H1 (cell line): ENCODE measurements at regions not wholly inside any gene's neighbourhood (a gene's known extent, or its start where the extent isn't known, plus 50 kb on each side); places are given as distances from the start of the nearest gene placed in this dataset.

ENCODE experiments used
- CTCF ChIA-PET: fragments of 300-600 bp; sonication (Branson Sonifier 250); formaldehyde crosslinking; loops from one replicate; lab custom pipeline; 2021; ENCODE audit not compliant: partially characterized antibody; lab: Charles Lee
- POLR2A ChIA-PET: fragments of 300-600 bp; sonication (Branson Sonifier 250); formaldehyde crosslinking; loops from one replicate; lab custom pipeline; 2021; ENCODE audit warnings: inconsistent platforms; ENCODE audit not compliant: partially characterized antibody; lab: Charles Lee
- DNase-seq, 2 experiments: peaks; one replicate each; pipeline versions ENCODE4 v3.0.0 to v3.0.0-alpha.2; 2010 to 2022; ENCODE audit warnings: low spot score in 2 of 2, low read depth in 1 of 2, mixed read lengths in 1 of 2
- FAIRE-seq: peaks from 2 replicates; lab custom pipeline; 2011; peaks lifted over from hg19 to GRCh38; lab: Jason Lieb, UNC
- H2AFZ ChIP-seq: 2 replicates; pipeline ENCODE4 v1.8.1; 2012; ENCODE audit warnings: low read length, inconsistent platforms
- H2AK5ac ChIP-seq: 2 replicates; pipeline ENCODE4 v1.6.1; 2013; ENCODE audit warnings: low read depth, low read length
- H2BK120ac ChIP-seq: replicated peaks from 2 replicates; pipeline ENCODE3; 2013; ENCODE audit warnings: low read depth, low read length, inconsistent platforms
- H2BK12ac ChIP-seq: 2 replicates; pipeline ENCODE4 v1.6.1; 2013; ENCODE audit warnings: low read depth, low read length
- H2BK15ac ChIP-seq: 2 replicates; pipeline ENCODE4 v1.6.1; 2013; ENCODE audit warnings: low read length
- H2BK20ac ChIP-seq: 2 replicates; pipeline ENCODE4 v1.6.1; 2013; ENCODE audit warnings: low read length
- H2BK5ac ChIP-seq: 2 replicates; pipeline ENCODE4 v1.6.1; 2013; ENCODE audit warnings: low read depth, low read length
- H3K14ac ChIP-seq: 2 replicates; pipeline ENCODE4 v1.6.1; 2013; ENCODE audit warnings: inconsistent platforms; ENCODE audit not compliant: insufficient read length
- H3K18ac ChIP-seq: 2 replicates; pipeline ENCODE4 v1.6.1; 2013; ENCODE audit warnings: low read length; ENCODE audit errors: extremely low read depth
- H3K23ac ChIP-seq: 2 replicates; pipeline ENCODE4 v1.6.1; 2013; ENCODE audit warnings: inconsistent platforms; ENCODE audit not compliant: insufficient read length
- H3K23me2 ChIP-seq: 2 replicates; pipeline ENCODE4 v1.6.1; 2013; ENCODE audit warnings: low read depth, low read length
- H3K27ac ChIP-seq: 2 replicates; pipeline ENCODE4 v1.6.1; 2011; ENCODE audit warnings: low read depth, low read length, inconsistent platforms
- H3K27me3 ChIP-seq, 4 experiments: replicated peaks in 1 of 4; 1 replicate in 1 of 4; 2 replicates in 3 of 4; pipeline versions ENCODE4 v1.6.1 to v1.8.1; 2011 to 2013; ENCODE audit warnings: low read length in 3 of 4, mild to moderate bottlenecking in 3 of 4, inconsistent platforms in 2 of 4, mixed read lengths in 2 of 4, moderate library complexity in 1 of 4; ENCODE audit not compliant: control insufficient read depth in 3 of 4, insufficient read depth in 3 of 4; ENCODE audit errors: extremely low read depth in 1 of 4
- H3K36me3 ChIP-seq, 4 experiments: 2 replicates each; pipeline versions ENCODE4 v1.6.1 to v1.8.1; 2011 to 2013; ENCODE audit warnings: mild to moderate bottlenecking in 4 of 4, low read length in 3 of 4, moderate library complexity in 2 of 4, control low read depth in 1 of 4, inconsistent platforms in 1 of 4; ENCODE audit not compliant: insufficient read depth in 4 of 4, control insufficient read depth in 2 of 4
- H3K4ac ChIP-seq: replicated peaks from 2 replicates; pipeline ENCODE3; 2013; ENCODE audit warnings: low read length, low read depth, mixed read lengths, inconsistent platforms; ENCODE audit not compliant: insufficient read length
- H3K4me1 ChIP-seq, 4 experiments: replicated peaks in 1 of 4; 1 replicate in 1 of 4; 2 replicates in 3 of 4; pipeline versions ENCODE4 v1.6.1 to v1.8.1; 2011 to 2013; ENCODE audit warnings: low read length in 3 of 4, inconsistent platforms in 2 of 4, mixed read lengths in 1 of 4; ENCODE audit not compliant: insufficient read depth in 4 of 4, control insufficient read depth in 3 of 4
- H3K4me2 ChIP-seq, 2 experiments: 2 replicates each; pipeline versions ENCODE4 v1.6.1 to v1.8.1; 2011 to 2013; ENCODE audit warnings: low read depth in 2 of 2, low read length in 2 of 2, control low read depth in 1 of 2, inconsistent platforms in 1 of 2, mild to moderate bottlenecking in 1 of 2; ENCODE audit not compliant: insufficient read depth in 1 of 2
- H3K4me3 ChIP-seq, 4 experiments: fragments of 200-600, 300-600 bp in 1 of 4; sonication (generic), shearing (Covaris generic), sonication (Bioruptor Twin) in 1 of 4; 2 replicates each; pipeline versions ENCODE4 v1.5.1 to v1.8.1; 2011 to 2016; ENCODE audit warnings: low read length in 4 of 4, low read depth in 3 of 4, control low read depth in 2 of 4, inconsistent platforms in 2 of 4, mild to moderate bottlenecking in 2 of 4, mixed read lengths in 1 of 4, moderate library complexity in 1 of 4; ENCODE audit not compliant: insufficient read depth in 2 of 4; ENCODE audit errors: extremely low read depth in 1 of 4
- H3K56ac ChIP-seq: replicated peaks from 2 replicates; pipeline ENCODE3; 2013; ENCODE audit warnings: low read depth, mild to moderate bottlenecking, mixed read lengths, low read length, inconsistent platforms; ENCODE audit not compliant: insufficient read length
- H3K79me1 ChIP-seq: 2 replicates; pipeline ENCODE4 v1.6.1; 2013; ENCODE audit warnings: low read depth, low read length, control low read depth
- H3K79me2 ChIP-seq, 2 experiments: 2 replicates each; pipeline versions ENCODE4 v1.6.1 to v1.8.1; 2012 to 2013; ENCODE audit warnings: low read length in 2 of 2, mild to moderate bottlenecking in 2 of 2, inconsistent platforms in 1 of 2; ENCODE audit not compliant: insufficient read depth in 2 of 2, control insufficient read depth in 1 of 2
- H3K9ac ChIP-seq, 4 experiments: replicated peaks in 1 of 4; 1 replicate in 1 of 4; 2 replicates in 3 of 4; pipeline versions ENCODE4 v1.6.1 to v1.8.1; 2011 to 2013; ENCODE audit warnings: low read depth in 3 of 4, low read length in 3 of 4, control low read depth in 2 of 4, mild to moderate bottlenecking in 2 of 4, moderate library complexity in 2 of 4, inconsistent platforms in 1 of 4; ENCODE audit errors: extremely low read depth in 1 of 4
- H3K9me3 ChIP-seq, 2 experiments: 2 replicates each; pipeline versions ENCODE4 v1.6.1 to v1.8.1; 2012 to 2013; ENCODE audit warnings: mild to moderate bottlenecking in 2 of 2, moderate library complexity in 2 of 2, control low read depth in 1 of 2, inconsistent platforms in 1 of 2, low read depth in 1 of 2, low read length in 1 of 2, mixed read lengths in 1 of 2; ENCODE audit not compliant: insufficient read depth in 2 of 2
- H4K20me1 ChIP-seq, 2 experiments: replicated peaks in 1 of 2; 2 replicates each; pipeline versions ENCODE3 to v1.8.1; 2011 to 2013; ENCODE audit warnings: inconsistent platforms in 2 of 2, low read length in 2 of 2, mild to moderate bottlenecking in 1 of 2; ENCODE audit not compliant: insufficient read depth in 2 of 2, control insufficient read depth in 1 of 2
- H4K5ac ChIP-seq: 2 replicates; pipeline ENCODE4 v1.6.1; 2013; ENCODE audit warnings: low read length, low read depth, mixed read lengths, inconsistent platforms; ENCODE audit not compliant: insufficient read length
- H4K8ac ChIP-seq: 2 replicates; pipeline ENCODE4 v1.8.0; 2013; ENCODE audit warnings: mild to moderate bottlenecking, moderate library complexity, low read length, inconsistent platforms; ENCODE audit not compliant: insufficient read depth; ENCODE audit errors: extremely low read depth
- H4K91ac ChIP-seq: replicated peaks from 2 replicates; pipeline ENCODE3; 2013; ENCODE audit warnings: low read length, mixed read lengths, inconsistent platforms; ENCODE audit not compliant: insufficient read length
- CBX5 ChIP-seq: fragments of 300-800, 300-1000 bp; sonication (generic); IDR thresholded peaks from 2 replicates; pipeline ENCODE4 v1.7.1; 2016; ENCODE audit warnings: antibody characterized with exemption, low read length, low read depth
- CEBPB ChIP-seq: IDR thresholded peaks from 2 replicates; pipeline ENCODE4 v1.6.1; 2012; ENCODE audit warnings: low read depth, low read length
- NANOG ChIP-seq: IDR thresholded peaks from 2 replicates; pipeline ENCODE4 v1.6.1; 2011; ENCODE audit warnings: low read length, low read depth, mild to moderate bottlenecking, inconsistent platforms; ENCODE audit not compliant: insufficient read depth, poor library complexity, severe bottlenecking
- POLR2AphosphoS5 ChIP-seq: IDR thresholded peaks from 2 replicates; pipeline ENCODE4 v1.6.1; 2011; ENCODE audit warnings: low read depth, low read length
- WGBS, 2 experiments: shearing (Covaris generic) in 1 of 2; methylation state at CpG; one replicate each; pipeline versions ENCODE4 v1.1.6 to v1.1.7; 2013 to 2015; ENCODE audit warnings: low lambda C conversion rate in 2 of 2, mixed read lengths in 2 of 2, inconsistent platforms in 1 of 2, low coverage in 1 of 2, missing lambda C conversion rate in 1 of 2; ENCODE audit not compliant: insufficient replicate concordance in 2 of 2, insufficient coverage in 1 of 2, insufficient read length in 1 of 2; ENCODE audit errors: extremely low coverage in 1 of 2, missing lambda C conversion rate in 1 of 2; 5-methylcytosine and 5-hydroxymethylcytosine counted together

GRCh38 chr12:43271659-43272058, 280.3 kb downstream of the ADAMTS20 start:
- Histone ChIP-seq H4K91ac (no peak overlapping the region), H3K9ac (peak overlapping the region in 1 of 4 experiments; percentile 49; a peak in 1 of 7 replicates), H3K4me3 (peak overlapping the region in 1 of 4 experiments; percentile 21; a peak in 1 of 8 replicates), H2BK20ac (no peak overlapping the region), H2BK12ac (no peak overlapping the region), H3K14ac (no peak overlapping the region), H3K27ac (no peak overlapping the region), H2AFZ (no peak overlapping the region), H3K79me2 (no peaks in the 10 kb centered on the region), H4K5ac (no peak overlapping the region), H3K36me3 (no peaks in the 10 kb centered on the region), H3K56ac (no peak overlapping the region), H3K9me3 (no peaks in the 10 kb centered on the region), H3K23ac (no peak overlapping the region), H2BK5ac (no peak overlapping the region), H2BK15ac (no peak overlapping the region), H3K27me3 (no peaks in the 10 kb centered on the region), H3K4ac (no peak overlapping the region), H2BK120ac (no peak overlapping the region), H4K8ac (no peak overlapping the region), H3K4me1 (peaks cover 2 to 8% (median 6%) of the 10 kb centered on the region in 4 experiments; a peak in 5 of 7 replicates), H3K79me1 (no peaks in the 10 kb centered on the region), H3K4me2 (peak overlapping the region; percentile 11 to 22; a peak in 2 of 4 replicates), H4K20me1 (no peaks in the 10 kb centered on the region), H3K23me2 (no peaks in the 10 kb centered on the region), H3K18ac (no peak overlapping the region), H2AK5ac (no peak overlapping the region)
- FAIRE-seq (no peak), DNase-seq (no peak)
- TF ChIP-seq CBX5, result no peak
- TF ChIP-seq CEBPB, result 0 out of 2 replicates have a peak, but pooled peaks have one; percentile 45
- no peak for TF ChIP-seq POLR2AphosphoS5
- TF ChIP-seq NANOG, result no peak
- POLR2A ChIA-PET, result no interaction called here
- CTCF ChIA-PET, result interaction anchor here (1.4 kb wide), 1 partner anchor 10 kb away, joined by 5 read pairs; no protein-coding TSS in a partner anchor
- 67% methylated on average over 2 of the region's 2 CpGs; no CpG with 5 or more reads in 1 of the 2 experiments for WGBS, 2 experiments
